GM06990 (cell line): ENCODE measurements at regions not wholly inside any gene's neighbourhood (a gene's known extent, or its start where the extent isn't known, plus 50 kb on each side); places are given as distances from the start of the nearest gene placed in this dataset.
"Not testable (repeated sequence)": the region's sequence is repeated elsewhere in the genome, so short reads cannot be mapped to it uniquely, and the experiment has no call there.

ENCODE experiments used
- DNase-seq: peaks from one replicate; pipeline ENCODE4 v3.0.0-alpha.2; 2011; ENCODE audit not compliant: insufficient read length; ENCODE audit errors: extremely low read depth
- H3K27me3 ChIP-seq: replicated peaks from 2 replicates; pipeline ENCODE4 v1.6.0; 2011; ENCODE audit warnings: low read length; ENCODE audit not compliant: control insufficient read depth, insufficient read depth
- H3K36me3 ChIP-seq: 2 replicates; pipeline ENCODE4 v1.5.1; 2011; ENCODE audit warnings: low read length; ENCODE audit not compliant: control insufficient read depth, insufficient read depth
- H3K4me3 ChIP-seq: replicated peaks from 2 replicates; pipeline ENCODE4 v1.5.1; 2011; ENCODE audit warnings: low read depth, mild to moderate bottlenecking, control low read depth, low read length
- TF ChIP-seq, protein P1 (sequence below): IDR thresholded peaks from 2 replicates; pipeline ENCODE4 v1.5.1; 2011; ENCODE audit warnings: low read length, control low read depth, mild to moderate bottlenecking, inconsistent platforms; ENCODE audit not compliant: insufficient read depth, poor library complexity, severe bottlenecking

- DNase-seq: no peak
- TF ChIP-seq, protein P1, sequence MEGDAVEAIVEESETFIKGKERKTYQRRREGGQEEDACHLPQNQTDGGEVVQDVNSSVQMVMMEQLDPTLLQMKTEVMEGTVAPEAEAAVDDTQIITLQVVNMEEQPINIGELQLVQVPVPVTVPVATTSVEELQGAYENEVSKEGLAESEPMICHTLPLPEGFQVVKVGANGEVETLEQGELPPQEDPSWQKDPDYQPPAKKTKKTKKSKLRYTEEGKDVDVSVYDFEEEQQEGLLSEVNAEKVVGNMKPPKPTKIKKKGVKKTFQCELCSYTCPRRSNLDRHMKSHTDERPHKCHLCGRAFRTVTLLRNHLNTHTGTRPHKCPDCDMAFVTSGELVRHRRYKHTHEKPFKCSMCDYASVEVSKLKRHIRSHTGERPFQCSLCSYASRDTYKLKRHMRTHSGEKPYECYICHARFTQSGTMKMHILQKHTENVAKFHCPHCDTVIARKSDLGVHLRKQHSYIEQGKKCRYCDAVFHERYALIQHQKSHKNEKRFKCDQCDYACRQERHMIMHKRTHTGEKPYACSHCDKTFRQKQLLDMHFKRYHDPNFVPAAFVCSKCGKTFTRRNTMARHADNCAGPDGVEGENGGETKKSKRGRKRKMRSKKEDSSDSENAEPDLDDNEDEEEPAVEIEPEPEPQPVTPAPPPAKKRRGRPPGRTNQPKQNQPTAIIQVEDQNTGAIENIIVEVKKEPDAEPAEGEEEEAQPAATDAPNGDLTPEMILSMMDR: no peak
- H3K27me3 ChIP-seq: no peaks in the 10 kb centered on the region
- H3K36me3 ChIP-seq: no peaks in the 10 kb centered on the region
- no peak overlapping the region for H3K4me3 ChIP-seq
These were observed 158.4 kb upstream of the TMEM72 start for GRCh38 chr10:44752451-44753441.

- H3K4me3 ChIP-seq, H3K27me3 ChIP-seq, H3K36me3 ChIP-seq, DNase-seq: not testable (repeated sequence)
These were observed 156.8 kb upstream of the TMEM72 start for GRCh38 chr10:44754355-44754754.

GRCh38 chr10:44755481-44755880, 155.7 kb upstream of the TMEM72 start:
- Histone ChIP-seq H3K4me3 (no peak overlapping the region), H3K36me3 (no peaks in the 10 kb centered on the region), H3K27me3 (no peaks in the 10 kb centered on the region)
- DNase-seq: no peak
- TF ChIP-seq, protein P1: no peak

GRCh38 chr10:44756216-44756615, 154.9 kb upstream of the TMEM72 start:
- Histone ChIP-seq H3K36me3 (no peaks in the 10 kb centered on the region), H3K4me3 (no peak overlapping the region), H3K27me3 (no peaks in the 10 kb centered on the region)
- TF ChIP-seq, protein P1: no peak
- DNase-seq: no peak

GRCh38 chr10:44757551-44758205, 153.5 kb upstream of the TMEM72 start:
- H3K36me3 ChIP-seq: no peaks in the 10 kb centered on the region
- H3K27me3 ChIP-seq: no peaks in the 10 kb centered on the region
- TF ChIP-seq, protein P1: no peak
- H3K4me3 ChIP-seq: no peak overlapping the region
- DNase-seq: no peak

DNA sequence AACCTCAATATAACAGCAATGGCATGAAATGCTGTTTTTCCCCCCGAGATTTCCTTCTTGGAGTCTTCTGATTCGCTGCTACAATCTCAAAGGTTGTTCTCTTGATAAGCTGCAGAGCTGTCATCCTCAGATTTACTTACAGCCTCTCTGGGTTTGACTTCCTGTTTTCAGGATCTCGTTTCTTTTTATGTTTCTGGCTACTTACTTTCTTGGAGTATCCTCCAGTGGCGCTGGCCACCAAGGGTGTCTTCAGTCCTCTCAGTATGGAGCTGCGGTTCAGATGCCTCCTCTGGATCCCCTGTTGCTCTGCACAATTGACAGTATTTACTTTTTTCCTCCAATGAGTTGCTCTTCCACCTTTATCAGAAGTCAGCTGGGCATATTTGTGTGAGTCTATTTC, 152.0 kb upstream of the TMEM72 start:
- H3K4me3 ChIP-seq: no peak overlapping the region
- H3K27me3 ChIP-seq: no peaks in the 10 kb centered on the region
- DNase-seq: no peak
- no peaks in the 10 kb centered on the region for H3K36me3 ChIP-seq
- TF ChIP-seq, protein P1: no peak
